Natural killer cell treated with Interleukin-12 subunit alpha and Interleukin-12 subunit beta and Interleukin-15 and Interleukin-18, amount 100 ng/mL, for 72 hours (primary cell): ENCODE measurements at regions not wholly inside any gene's neighbourhood (a gene's known extent, or its start where the extent isn't known, plus 50 kb on each side); places are given as distances from the start of the nearest gene placed in this dataset.
"Not testable (repeated sequence)": the region's sequence is repeated elsewhere in the genome, so short reads cannot be mapped to it uniquely, and the experiment has no call there.

Experiments used
- ATAC-seq, 2 donors: fragments of 150-1000 bp; cut with Tn5 transposase in 1 of 2; sonication (Bioruptor Pico), chemical (Tn5 transposase) in 1 of 2; 2 replicates each; pipeline ENCODE4 v1.10.0; 2021
- DNase-seq: peaks from one replicate; pipeline ENCODE4 v3.0.0; 2022; ENCODE audit warnings: low spot score
- H3K27ac Mint-ChIP-seq, 2 donors: 1 replicate in 1 of 2; 2 replicates in 1 of 2; pipeline ENCODE4 v1.8.0; 2022; ENCODE audit warnings: mixed read lengths in 2 of 2, mild to moderate bottlenecking in 1 of 2, moderate library complexity in 1 of 2
- H3K27me3 Mint-ChIP-seq, 2 donors: 1 replicate in 1 of 2; 2 replicates in 1 of 2; pipeline ENCODE4 v1.8.0; 2022; ENCODE audit warnings: mixed read lengths in 2 of 2
- H3K36me3 Mint-ChIP-seq: one replicate; pipeline ENCODE4 v1.8.0; 2022; ENCODE audit warnings: mixed read lengths
- H3K4me1 Mint-ChIP-seq, 2 donors: 1 replicate in 1 of 2; 2 replicates in 1 of 2; pipeline ENCODE4 v1.8.0; 2022; ENCODE audit warnings: low read depth in 2 of 2, mixed read lengths in 2 of 2, mild to moderate bottlenecking in 1 of 2
- H3K4me3 Mint-ChIP-seq: one replicate; pipeline ENCODE4 v1.8.0; 2022; ENCODE audit warnings: mixed read lengths
- H3K9me3 Mint-ChIP-seq: 2 replicates; pipeline ENCODE4 v1.8.0; 2022; ENCODE audit warnings: mixed read lengths

DNA sequence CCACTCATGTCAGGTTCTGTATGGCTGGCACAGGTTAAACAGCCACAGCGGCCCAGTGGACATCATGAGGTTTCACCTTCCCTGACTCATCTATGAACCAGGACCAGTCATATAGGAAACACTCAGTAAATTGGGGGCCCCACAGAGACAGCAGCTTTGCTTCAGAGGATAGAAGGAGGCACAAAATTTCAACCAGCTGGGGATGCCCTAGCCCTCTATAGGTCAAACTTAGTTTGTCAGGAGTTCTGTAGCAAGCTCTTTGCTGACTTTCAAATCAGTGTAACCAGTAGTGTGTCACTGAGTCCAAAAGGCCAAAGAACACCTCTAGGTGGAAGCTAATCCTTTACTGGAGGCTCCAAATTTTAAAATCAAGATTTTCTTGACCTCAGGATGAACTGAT, 4157.8 kb upstream of the TPTE start:
- H3K4me1 Mint-ChIP-seq, H3K4me3 Mint-ChIP-seq, DNase-seq, H3K27me3 Mint-ChIP-seq, ATAC-seq, H3K27ac Mint-ChIP-seq, H3K9me3 Mint-ChIP-seq, H3K36me3 Mint-ChIP-seq: not testable (repeated sequence)

- not testable (repeated sequence) for H3K27ac Mint-ChIP-seq, H3K36me3 Mint-ChIP-seq, H3K4me3 Mint-ChIP-seq, H3K4me1 Mint-ChIP-seq, H3K9me3 Mint-ChIP-seq, DNase-seq, H3K27me3 Mint-ChIP-seq, ATAC-seq
Measured at GRCh38 chr21:6368824-6369223, 4152.6 kb upstream of the TPTE start.

GRCh38 chr21:6373253-6373652, 4148.1 kb upstream of the TPTE start:
- H3K27me3 Mint-ChIP-seq: not testable (repeated sequence)

GRCh38 chr21:6374232-6374631, 4147.2 kb upstream of the TPTE start:
- not testable (repeated sequence) for ATAC-seq, H3K4me1 Mint-ChIP-seq, H3K27me3 Mint-ChIP-seq, H3K9me3 Mint-ChIP-seq, H3K27ac Mint-ChIP-seq, H3K4me3 Mint-ChIP-seq, H3K36me3 Mint-ChIP-seq
- DNase-seq: peak; percentile 61

More at GRCh38 chr21:6373253-6373652, 4148.1 kb upstream of the TPTE start:
- ATAC-seq, H3K36me3 Mint-ChIP-seq, H3K27ac Mint-ChIP-seq, H3K4me1 Mint-ChIP-seq, H3K9me3 Mint-ChIP-seq, H3K4me3 Mint-ChIP-seq: not testable (repeated sequence)
- peak; percentile 25 for DNase-seq

DNA sequence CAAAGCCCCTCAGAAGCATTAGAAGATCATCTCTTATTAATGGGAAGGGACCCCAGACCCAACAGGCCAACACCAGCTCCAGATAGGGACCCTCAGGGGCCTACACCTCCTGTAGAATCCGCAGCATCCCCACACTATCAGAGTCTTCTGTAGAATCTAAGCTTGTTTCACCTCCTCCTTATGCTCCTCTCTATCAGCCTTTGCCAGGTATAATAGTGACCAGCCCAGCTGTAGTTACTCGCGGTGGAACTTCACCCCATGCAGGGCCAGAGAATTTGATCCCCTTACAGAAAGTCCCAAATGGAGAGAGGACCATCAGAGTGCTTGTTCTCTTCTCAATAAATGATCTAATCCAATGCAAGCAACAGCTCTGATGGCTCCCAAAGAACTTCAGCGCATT, 4146.5 kb upstream of the TPTE start:
- H3K27me3 Mint-ChIP-seq, H3K4me1 Mint-ChIP-seq, H3K9me3 Mint-ChIP-seq, H3K4me3 Mint-ChIP-seq, H3K36me3 Mint-ChIP-seq, H3K27ac Mint-ChIP-seq, ATAC-seq: not testable (repeated sequence)
- DNase-seq: peak; percentile 60

DNA sequence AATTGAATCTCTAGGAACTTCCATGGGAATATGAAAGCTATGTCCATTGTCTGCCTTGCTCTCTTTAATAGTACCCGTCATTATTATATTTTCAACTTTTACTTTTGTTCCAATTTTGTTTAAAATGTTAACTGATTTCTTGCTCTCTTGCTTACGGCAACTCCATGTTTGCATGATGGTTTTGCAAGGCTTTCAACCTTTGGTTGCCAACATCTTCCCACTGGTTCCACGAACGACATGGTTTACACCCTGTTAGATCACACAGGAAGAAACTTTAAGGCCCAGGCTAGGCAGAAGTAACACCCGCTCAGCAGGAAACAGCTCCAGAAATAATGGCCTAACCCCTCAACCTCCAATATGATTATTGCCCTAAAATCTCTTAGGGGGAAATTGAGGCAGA, 4145.6 kb upstream of the TPTE start:
- not testable (repeated sequence) for H3K4me1 Mint-ChIP-seq, DNase-seq, H3K27me3 Mint-ChIP-seq, H3K27ac Mint-ChIP-seq, H3K9me3 Mint-ChIP-seq, H3K36me3 Mint-ChIP-seq, ATAC-seq, H3K4me3 Mint-ChIP-seq

GRCh38 chr21:6376321-6377070, 4144.9 kb upstream of the TPTE start:
- not testable (repeated sequence) for H3K4me1 Mint-ChIP-seq, H3K36me3 Mint-ChIP-seq, ATAC-seq, H3K27me3 Mint-ChIP-seq, H3K4me3 Mint-ChIP-seq, H3K27ac Mint-ChIP-seq, H3K9me3 Mint-ChIP-seq
- DNase-seq: peak; percentile 58
